ENCODE measurements at regions not wholly inside any gene's neighbourhood (a gene's known extent, or its start where the extent isn't known, plus 50 kb on each side); places are given as distances from the start of the nearest gene placed in this dataset.

GRCh38 chr7:109996411-109996810 is 1094.5 kb upstream of the LRRN3 start:
- TF ChIP-seq CTCF (IDR thresholded peaks at IDR 0.05 in 4 of 5, conservative IDR thresholded peaks at IDR 0.05 in 1 of 5) (no peak), POLR2A (IDR thresholded peaks at IDR 0.05) (no peak)
